GM12878 (cell line): ENCODE measurements at regions not wholly inside any gene's neighbourhood (a gene's known extent, or its start where the extent isn't known, plus 50 kb on each side); places are given as distances from the start of the nearest gene placed in this dataset.

ENCODE experiments used
- ATAC-seq: fragments of 200-7000 bp; cut with Tn5 transposase; 3 replicates; pipeline ENCODE4 v1.9.1; 2020; ENCODE audit warnings: mild to moderate bottlenecking, moderate library complexity
- BruUV-seq: library from RNA; stranded (reverse); fragments of 400-500 nt; replicated peaks from 2 replicates; lab custom pipeline; 2021; lab: Mats Ljungman, UMichigan
- CTCF ChIA-PET: fragments of 300-600 bp; sonication (Branson Sonifier 250); formaldehyde crosslinking; extraction: SDS; loops from one replicate; lab custom pipeline; 2021; ENCODE audit warnings: inconsistent platforms; lab: Yijun Ruan, JAX
- POLR2A ChIA-PET: fragments of 350-600 bp; formaldehyde crosslinking; extraction: SDS; loops from one replicate; lab custom pipeline; 2021; ENCODE audit warnings: inconsistent platforms; lab: Charles Lee
- RAD21 ChIA-PET: fragments of 300-600 bp; sonication (Branson Sonifier 250); formaldehyde crosslinking; loops from one replicate; lab custom pipeline; 2023; ENCODE audit warnings: antibody characterized with exemption; ENCODE audit not compliant: unreplicated experiment; lab: Charles Lee
- SMC1A ChIA-PET: fragments of 300-600 bp; sonication (Branson Sonifier 250); formaldehyde crosslinking; loops from one replicate; lab custom pipeline; 2023; ENCODE audit not compliant: unreplicated experiment, uncharacterized antibody; lab: Charles Lee
- DNase-seq: peaks from one replicate; pipeline ENCODE4 v3.0.0-alpha.2; 2011; ENCODE audit warnings: low read depth, low spot score
- FAIRE-seq: peaks from 3 replicates; lab custom pipeline; 2011; peaks lifted over from hg19 to GRCh38; lab: Jason Lieb, UNC
- H2AFZ ChIP-seq: 2 replicates; pipeline ENCODE4 v1.6.0; 2011; ENCODE audit warnings: low read depth, low read length, control low read depth; ENCODE audit not compliant: control insufficient read depth
- H3K27ac ChIP-seq: 2 replicates; pipeline ENCODE4 v1.5.1; 2011; ENCODE audit warnings: control low read depth; ENCODE audit not compliant: control insufficient read depth, insufficient read depth
- H3K27me3 ChIP-seq, 2 experiments: replicated peaks in 1 of 2; 2 replicates each; pipeline versions ENCODE4 v1.6.0 to v1.6.1; 2011; ENCODE audit warnings: low read length in 1 of 2; ENCODE audit not compliant: control insufficient read depth in 2 of 2, insufficient read depth in 2 of 2
- H3K36me3 ChIP-seq, 2 experiments: 2 replicates each; pipeline ENCODE4 v1.5.1; 2011; ENCODE audit warnings: low read length in 1 of 2; ENCODE audit not compliant: control insufficient read depth in 2 of 2, insufficient read depth in 2 of 2
- H3K4me1 ChIP-seq: 2 replicates; pipeline ENCODE4 v1.6.1; 2011; ENCODE audit warnings: mild to moderate bottlenecking, low read length, moderate library complexity, mixed read lengths; ENCODE audit not compliant: control insufficient read depth, insufficient read depth
- H3K4me2 ChIP-seq: 2 replicates; pipeline ENCODE4 v1.6.0; 2011; ENCODE audit warnings: control low read depth; ENCODE audit not compliant: control insufficient read depth, insufficient read depth
- H3K4me3 ChIP-seq: fragments of 200-600 bp; sonication (generic); 2 replicates; pipeline ENCODE4 v1.5.1; 2016
- H3K79me2 ChIP-seq: 2 replicates; pipeline ENCODE4 v1.6.0; 2011; ENCODE audit warnings: low read length; ENCODE audit not compliant: control insufficient read depth, insufficient read depth
- H3K9ac ChIP-seq: 2 replicates; pipeline ENCODE4 v1.8.0; 2011; ENCODE audit warnings: low read length, control low read depth, mixed read lengths; ENCODE audit not compliant: control insufficient read depth, insufficient read depth
- H3K9me3 ChIP-seq: replicated peaks from 3 replicates; pipeline ENCODE4 v1.5.1; 2011; ENCODE audit warnings: mild to moderate bottlenecking, low read length; ENCODE audit not compliant: control insufficient read depth, insufficient read depth
- H4K20me1 ChIP-seq: 2 replicates; pipeline ENCODE4 v1.6.0; 2011; ENCODE audit not compliant: control insufficient read depth, insufficient read depth
- ATF7 ChIP-seq: fragments of 450-650 bp; IDR thresholded peaks from 2 replicates; pipeline ENCODE4 v1.6.1; 2016; ENCODE audit warnings: low read depth, mild to moderate bottlenecking
- CBX5 ChIP-seq: sonication (generic); IDR thresholded peaks from 2 replicates; pipeline ENCODE4 v1.6.1; 2016; ENCODE audit warnings: low read depth, moderate library complexity, mild to moderate bottlenecking, inconsistent platforms
- ESRRA ChIP-seq: IDR thresholded peaks from 2 replicates; pipeline ENCODE4 v1.6.1; 2012; ENCODE audit warnings: mild to moderate bottlenecking, low read length, improper control_type of control experiment
- FOXK2 ChIP-seq: fragments of 450-650 bp; IDR thresholded peaks from 2 replicates; pipeline ENCODE4 v1.6.1; 2017; ENCODE audit warnings: mild to moderate bottlenecking, moderate library complexity
- IKZF2 ChIP-seq, 2 experiments: fragments of 450-650 bp; IDR thresholded peaks; 2 replicates each; pipeline ENCODE4 v1.6.1; 2017; ENCODE audit warnings: mild to moderate bottlenecking in 2 of 2, moderate library complexity in 2 of 2
- MEF2A ChIP-seq: IDR thresholded peaks from 2 replicates; pipeline ENCODE4 v1.6.1; 2011; ENCODE audit warnings: low read depth, mild to moderate bottlenecking, low read length, moderate library complexity; ENCODE audit not compliant: insufficient read depth
- NFYA ChIP-seq: IDR thresholded peaks from 2 replicates; pipeline ENCODE4 v1.6.1; 2011; ENCODE audit warnings: low read depth, mild to moderate bottlenecking, low read length, improper control_type of control experiment, borderline replicate concordance
- NR2F1 ChIP-seq: fragments of 450-650 bp; conservative IDR thresholded peaks from 2 replicates; pipeline ENCODE4 v1.6.1; 2017; ENCODE audit warnings: mild to moderate bottlenecking
- RUNX3 ChIP-seq: IDR thresholded peaks from 2 replicates; pipeline ENCODE4 v1.6.1; 2012; ENCODE audit warnings: low read length, inconsistent platforms
- WGBS: methylation state at CpG from one replicate; pipeline ENCODE4 v1.1.6; 2016; ENCODE audit warnings: low lambda C conversion rate; ENCODE audit not compliant: insufficient replicate concordance, insufficient coverage; ENCODE audit errors: missing lambda C conversion rate; 5-methylcytosine and 5-hydroxymethylcytosine counted together
- in situ Hi-C: fragments of 300-500 bp; cut with MboI; formaldehyde crosslinking; loops from 9 replicates; pipeline ENCODE4 v1.14.3; 2018; ENCODE audit warnings: mixed read lengths
- intact Hi-C: fragments of 100-400 bp; cut with micrococcal nuclease; formaldehyde crosslinking; loops from one replicate; pipeline ENCODE4 v1.14.2; 2022; ENCODE audit not compliant: unreplicated experiment
- TF ChIP-seq, protein P1 (sequence below): fragments of 450-650 bp; IDR thresholded peaks from 2 replicates; pipeline ENCODE4 v1.6.1; 2017; ENCODE audit warnings: mild to moderate bottlenecking, moderate library complexity
- TF ChIP-seq, protein P2 (sequence below): IDR thresholded peaks from 2 replicates; pipeline ENCODE4 v1.6.1; 2012; ENCODE audit warnings: low read depth, low read length, improper control_type of control experiment
- TF ChIP-seq, protein P3 (sequence below): IDR thresholded peaks from 2 replicates; pipeline ENCODE4 v1.6.1; 2011; ENCODE audit warnings: low read depth, low read length, improper control_type of control experiment, borderline replicate concordance
- TF ChIP-seq, protein P4 (sequence below): fragments of 450-650 bp; formaldehyde crosslinking; IDR thresholded peaks from 2 replicates; pipeline ENCODE4 v1.4.0; 2022; ENCODE audit warnings: mild to moderate bottlenecking, moderate library complexity
- TF ChIP-seq, protein P5 (sequence below): IDR thresholded peaks from 2 replicates; pipeline ENCODE4 v1.6.1; 2011; ENCODE audit warnings: borderline replicate concordance, low read depth, mild to moderate bottlenecking, moderate library complexity, low read length; ENCODE audit not compliant: insufficient read depth, poor library complexity, severe bottlenecking

DNA sequence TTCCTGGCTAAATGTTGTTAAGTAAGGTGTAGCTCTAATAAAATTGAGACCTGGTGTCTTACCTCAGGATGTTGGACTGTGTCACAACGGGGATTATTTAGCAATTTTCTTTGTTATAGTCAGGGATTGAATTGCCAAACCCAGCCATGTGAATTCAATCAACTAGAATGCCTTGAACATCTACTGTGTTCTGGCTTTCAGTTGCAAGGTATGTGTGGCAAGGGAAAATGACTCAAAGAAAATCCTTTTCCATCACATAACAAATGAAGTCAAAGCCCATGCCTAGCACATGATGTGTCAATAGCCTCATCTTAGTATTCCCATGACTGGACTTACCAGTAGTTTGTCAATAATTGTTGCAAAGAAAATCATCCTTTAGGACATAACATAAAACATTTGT, 519.8 kb upstream of the FLRT2 start:
- WGBS = 19% methylated on average over 1 of the region's 1 CpG
- H3K4me3 ChIP-seq = no peak overlapping the region
- H3K4me2 ChIP-seq = no peak overlapping the region
- FAIRE-seq (no peak), ATAC-seq (no peak), DNase-seq (no peak)
- intact Hi-C loops (no loop called here), in situ Hi-C loops (no loop called here)
- CTCF ChIA-PET = no interaction called here
- H4K20me1 ChIP-seq = no peaks in the 10 kb centered on the region
- no peaks in the 10 kb centered on the region for H3K4me1 ChIP-seq
- H3K27ac ChIP-seq = no peak overlapping the region
- H3K36me3 ChIP-seq = no peaks in the 10 kb centered on the region
- no peaks in the 10 kb centered on the region for H3K9me3 ChIP-seq
- no peak overlapping the region for H2AFZ ChIP-seq
- BruUV-seq = no TSS peak
- TF ChIP-seq NFYA (no peak), ESRRA (no peak), RUNX3 (no peak), NR2F1 (no peak), ATF7 (no peak), FOXK2 (no peak), MEF2A (no peak), CBX5 (no peak), IKZF2 (IDR thresholded peaks at IDR 0.05) (no peak)
- TF ChIP-seq, protein P1, sequence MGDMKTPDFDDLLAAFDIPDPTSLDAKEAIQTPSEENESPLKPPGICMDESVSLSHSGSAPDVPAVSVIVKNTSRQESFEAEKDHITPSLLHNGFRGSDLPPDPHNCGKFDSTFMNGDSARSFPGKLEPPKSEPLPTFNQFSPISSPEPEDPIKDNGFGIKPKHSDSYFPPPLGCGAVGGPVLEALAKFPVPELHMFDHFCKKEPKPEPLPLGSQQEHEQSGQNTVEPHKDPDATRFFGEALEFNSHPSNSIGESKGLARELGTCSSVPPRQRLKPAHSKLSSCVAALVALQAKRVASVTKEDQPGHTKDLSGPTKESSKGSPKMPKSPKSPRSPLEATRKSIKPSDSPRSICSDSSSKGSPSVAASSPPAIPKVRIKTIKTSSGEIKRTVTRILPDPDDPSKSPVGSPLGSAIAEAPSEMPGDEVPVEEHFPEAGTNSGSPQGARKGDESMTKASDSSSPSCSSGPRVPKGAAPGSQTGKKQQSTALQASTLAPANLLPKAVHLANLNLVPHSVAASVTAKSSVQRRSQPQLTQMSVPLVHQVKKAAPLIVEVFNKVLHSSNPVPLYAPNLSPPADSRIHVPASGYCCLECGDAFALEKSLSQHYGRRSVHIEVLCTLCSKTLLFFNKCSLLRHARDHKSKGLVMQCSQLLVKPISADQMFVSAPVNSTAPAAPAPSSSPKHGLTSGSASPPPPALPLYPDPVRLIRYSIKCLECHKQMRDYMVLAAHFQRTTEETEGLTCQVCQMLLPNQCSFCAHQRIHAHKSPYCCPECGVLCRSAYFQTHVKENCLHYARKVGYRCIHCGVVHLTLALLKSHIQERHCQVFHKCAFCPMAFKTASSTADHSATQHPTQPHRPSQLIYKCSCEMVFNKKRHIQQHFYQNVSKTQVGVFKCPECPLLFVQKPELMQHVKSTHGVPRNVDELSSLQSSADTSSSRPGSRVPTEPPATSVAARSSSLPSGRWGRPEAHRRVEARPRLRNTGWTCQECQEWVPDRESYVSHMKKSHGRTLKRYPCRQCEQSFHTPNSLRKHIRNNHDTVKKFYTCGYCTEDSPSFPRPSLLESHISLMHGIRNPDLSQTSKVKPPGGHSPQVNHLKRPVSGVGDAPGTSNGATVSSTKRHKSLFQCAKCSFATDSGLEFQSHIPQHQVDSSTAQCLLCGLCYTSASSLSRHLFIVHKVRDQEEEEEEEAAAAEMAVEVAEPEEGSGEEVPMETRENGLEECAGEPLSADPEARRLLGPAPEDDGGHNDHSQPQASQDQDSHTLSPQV = no peak
- TF ChIP-seq, protein P2, sequence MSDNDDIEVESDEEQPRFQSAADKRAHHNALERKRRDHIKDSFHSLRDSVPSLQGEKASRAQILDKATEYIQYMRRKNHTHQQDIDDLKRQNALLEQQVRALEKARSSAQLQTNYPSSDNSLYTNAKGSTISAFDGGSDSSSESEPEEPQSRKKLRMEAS = no peak
- TF ChIP-seq, protein P3, sequence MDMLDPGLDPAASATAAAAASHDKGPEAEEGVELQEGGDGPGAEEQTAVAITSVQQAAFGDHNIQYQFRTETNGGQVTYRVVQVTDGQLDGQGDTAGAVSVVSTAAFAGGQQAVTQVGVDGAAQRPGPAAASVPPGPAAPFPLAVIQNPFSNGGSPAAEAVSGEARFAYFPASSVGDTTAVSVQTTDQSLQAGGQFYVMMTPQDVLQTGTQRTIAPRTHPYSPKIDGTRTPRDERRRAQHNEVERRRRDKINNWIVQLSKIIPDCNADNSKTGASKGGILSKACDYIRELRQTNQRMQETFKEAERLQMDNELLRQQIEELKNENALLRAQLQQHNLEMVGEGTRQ = no peak
- TF ChIP-seq, protein P4, sequence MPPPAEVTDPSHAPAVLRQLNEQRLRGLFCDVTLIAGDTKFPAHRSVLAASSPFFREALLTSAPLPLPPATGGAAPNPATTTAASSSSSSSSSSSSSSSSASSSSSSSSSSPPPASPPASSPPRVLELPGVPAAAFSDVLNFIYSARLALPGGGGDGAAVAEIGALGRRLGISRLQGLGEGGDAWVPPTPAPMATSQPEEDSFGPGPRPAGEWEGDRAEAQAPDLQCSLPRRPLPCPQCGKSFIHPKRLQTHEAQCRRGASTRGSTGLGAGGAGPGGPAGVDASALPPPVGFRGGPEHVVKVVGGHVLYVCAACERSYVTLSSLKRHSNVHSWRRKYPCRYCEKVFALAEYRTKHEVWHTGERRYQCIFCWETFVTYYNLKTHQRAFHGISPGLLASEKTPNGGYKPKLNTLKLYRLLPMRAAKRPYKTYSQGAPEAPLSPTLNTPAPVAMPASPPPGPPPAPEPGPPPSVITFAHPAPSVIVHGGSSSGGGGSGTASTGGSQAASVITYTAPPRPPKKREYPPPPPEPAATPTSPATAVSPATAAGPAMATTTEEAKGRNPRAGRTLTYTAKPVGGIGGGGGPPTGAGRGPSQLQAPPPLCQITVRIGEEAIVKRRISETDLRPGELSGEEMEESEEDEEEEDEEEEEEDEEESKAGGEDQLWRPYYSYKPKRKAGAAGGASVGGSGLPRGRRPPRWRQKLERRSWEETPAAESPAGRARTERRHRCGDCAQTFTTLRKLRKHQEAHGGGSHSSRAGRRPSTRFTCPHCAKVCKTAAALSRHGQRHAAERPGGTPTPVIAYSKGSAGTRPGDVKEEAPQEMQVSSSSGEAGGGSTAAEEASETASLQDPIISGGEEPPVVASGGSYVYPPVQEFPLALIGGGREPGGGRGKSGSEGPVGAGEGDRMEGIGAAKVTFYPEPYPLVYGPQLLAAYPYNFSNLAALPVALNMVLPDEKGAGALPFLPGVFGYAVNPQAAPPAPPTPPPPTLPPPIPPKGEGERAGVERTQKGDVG = no peak
- TF ChIP-seq, protein P5, sequence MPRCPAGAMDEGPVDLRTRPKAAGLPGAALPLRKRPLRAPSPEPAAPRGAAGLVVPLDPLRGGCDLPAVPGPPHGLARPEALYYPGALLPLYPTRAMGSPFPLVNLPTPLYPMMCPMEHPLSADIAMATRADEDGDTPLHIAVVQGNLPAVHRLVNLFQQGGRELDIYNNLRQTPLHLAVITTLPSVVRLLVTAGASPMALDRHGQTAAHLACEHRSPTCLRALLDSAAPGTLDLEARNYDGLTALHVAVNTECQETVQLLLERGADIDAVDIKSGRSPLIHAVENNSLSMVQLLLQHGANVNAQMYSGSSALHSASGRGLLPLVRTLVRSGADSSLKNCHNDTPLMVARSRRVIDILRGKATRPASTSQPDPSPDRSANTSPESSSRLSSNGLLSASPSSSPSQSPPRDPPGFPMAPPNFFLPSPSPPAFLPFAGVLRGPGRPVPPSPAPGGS = no peak
- RAD21 ChIA-PET = no interaction called here
- no peak overlapping the region for H3K9ac ChIP-seq
- POLR2A ChIA-PET = no interaction called here
- H3K27me3 ChIP-seq = no peaks in the 10 kb centered on the region
- H3K79me2 ChIP-seq = no peaks in the 10 kb centered on the region
- SMC1A ChIA-PET = no interaction called here
